NCI-H1417 treated with DMSO at 0.1 percent for 48 hours (cell line): ENCODE measurements at regions not wholly inside any gene's neighbourhood (a gene's known extent, or its start where the extent isn't known, plus 50 kb on each side); places are given as distances from the start of the nearest gene placed in this dataset.
A peak's percentile ranks its signal among the peaks of the same experiment; 100 is the strongest.

Experiments
- DNase-seq: peaks from one replicate; lab custom pipeline; 2025; lab: John Stamatoyannopoulos, UW

- DNase-seq: no peak
Measured at GRCh38 chr10:123409426-123409825, 255.2 kb downstream of the BUB3 start.

GRCh38 chr10:123409884-123410283 lies 255.7 kb downstream of the BUB3 start:
- no peak for DNase-seq

GRCh38 chr10:123413353-123413752 lies 252.8 kb upstream of the GPR26 start:
- DNase-seq: no peak

GRCh38 chr10:123415523-123415922 lies 250.6 kb upstream of the GPR26 start:
- DNase-seq: no peak

- DNase-seq: no peak
Measured at GRCh38 chr10:123417414-123417813, 248.7 kb upstream of the GPR26 start.

GRCh38 chr10:123421461-123421860 lies 244.7 kb upstream of the GPR26 start:
- DNase-seq: no peak

GRCh38 chr10:123422261-123422660 lies 243.9 kb upstream of the GPR26 start:
- no peak for DNase-seq

GRCh38 chr10:123424537-123424936 lies 241.6 kb upstream of the GPR26 start:
- DNase-seq: no peak

- no peak for DNase-seq
Measured at GRCh38 chr10:123425680-123426079, 240.5 kb upstream of the GPR26 start.

- no peak for DNase-seq
Measured at GRCh38 chr10:123427165-123427786, 238.9 kb upstream of the GPR26 start.

GRCh38 chr10:123428391-123428790 lies 237.8 kb upstream of the GPR26 start:
- no peak for DNase-seq

GRCh38 chr10:123429706-123430221 lies 236.4 kb upstream of the GPR26 start:
- DNase-seq: peak; percentile 2

GRCh38 chr10:123433539-123433938 lies 232.6 kb upstream of the GPR26 start:
- no peak for DNase-seq

GRCh38 chr10:123434435-123435039 lies 231.6 kb upstream of the GPR26 start:
- DNase-seq: no peak

- no peak for DNase-seq
Measured at GRCh38 chr10:123442901-123443300, 223.3 kb upstream of the GPR26 start.

- no peak for DNase-seq
Measured at GRCh38 chr10:123443924-123444323, 222.2 kb upstream of the GPR26 start.

- DNase-seq: no peak
Measured at GRCh38 chr10:123445261-123445775, 220.8 kb upstream of the GPR26 start.

- DNase-seq: no peak
Measured at GRCh38 chr10:123446449-123447156, 219.6 kb upstream of the GPR26 start.

GRCh38 chr10:123449234-123449962 lies 216.8 kb upstream of the GPR26 start:
- DNase-seq: no peak

- no peak for DNase-seq
Measured at GRCh38 chr10:123450956-123451605, 215.1 kb upstream of the GPR26 start.

- no peak for DNase-seq
Measured at GRCh38 chr10:123451618-123452245, 214.4 kb upstream of the GPR26 start.
